Stimulated activated CD8-positive, alpha-beta memory T cell treated with anti-CD3 and anti-CD28 coated beads, Interleukin-12 subunit alpha, Interleukin-12 subunit beta, amount 100 ng/mL, for 4 hours (primary cell): ENCODE measurements at regions not wholly inside any gene's neighbourhood (a gene's known extent, or its start where the extent isn't known, plus 50 kb on each side); places are given as distances from the start of the nearest gene placed in this dataset.

Experiments used
- DNase-seq: peaks from one replicate; pipeline ENCODE4 v3.0.0-alpha.2; 2020; ENCODE audit warnings: low read depth

- no peak for DNase-seq
Measured at GRCh38 chr2:180735799-180736198, 244.6 kb upstream of the UBE2E3 start.

- no peak for DNase-seq
Measured at GRCh38 chr2:180734382-180734781, 246.0 kb upstream of the UBE2E3 start.

DNA sequence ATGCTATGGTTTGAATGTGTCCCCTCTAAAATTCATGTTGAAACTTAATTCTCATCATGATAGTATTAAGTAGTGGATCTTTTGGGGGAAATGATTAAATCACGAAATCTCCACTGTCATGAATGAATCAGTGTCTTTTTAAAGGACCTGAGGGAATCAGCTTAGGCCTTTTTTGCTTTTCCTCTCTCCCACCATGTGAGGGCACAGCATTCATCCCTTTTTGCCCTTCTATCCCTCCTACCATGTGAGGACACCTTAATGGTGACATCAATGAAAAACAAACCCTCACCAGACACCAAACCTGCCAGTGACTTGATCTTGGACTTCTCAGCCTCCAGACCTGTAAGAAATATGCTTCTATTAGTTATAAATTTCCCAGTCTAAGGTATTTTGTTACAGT is 247.1 kb upstream of the UBE2E3 start:
- no peak for DNase-seq

DNA sequence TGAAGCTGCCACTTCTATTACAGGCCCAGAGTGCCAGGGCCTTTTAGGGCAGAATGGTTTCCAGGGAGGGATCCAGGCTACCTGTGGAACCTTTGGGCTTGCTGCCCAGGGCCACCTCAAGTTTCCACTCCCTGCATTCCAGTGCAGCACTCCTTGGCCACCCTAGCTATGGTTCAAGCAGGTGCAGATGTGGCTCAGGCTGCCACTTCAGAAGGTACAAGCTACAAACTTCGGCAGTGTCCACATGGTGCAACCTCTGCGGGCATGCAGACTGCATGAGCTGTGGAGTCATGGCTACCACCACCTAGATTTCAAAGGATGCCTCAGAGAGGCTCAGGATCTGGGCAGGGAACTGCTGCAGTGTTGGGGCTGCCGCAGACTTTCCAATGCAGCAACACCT is 248.1 kb upstream of the UBE2E3 start:
- DNase-seq = no peak

DNA sequence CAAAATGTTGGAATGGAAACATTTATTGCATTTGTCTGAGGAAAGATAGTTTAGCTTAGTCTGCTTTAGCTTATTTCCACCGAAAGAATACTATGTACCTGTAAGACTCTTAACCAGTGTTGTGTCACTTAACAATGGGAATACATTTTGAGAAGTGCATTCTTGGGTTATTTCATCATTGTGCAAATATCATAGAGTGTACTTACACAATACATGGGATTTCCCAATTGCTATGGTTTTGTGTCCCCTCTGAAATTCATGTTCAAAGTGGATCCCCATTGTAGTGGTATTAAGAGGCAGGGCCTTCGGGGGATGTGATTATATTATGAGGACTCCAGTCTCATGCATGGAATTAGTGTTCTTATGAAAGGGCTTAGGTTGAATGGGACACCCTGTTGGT is 249.4 kb upstream of the UBE2E3 start:
- DNase-seq = no peak

GRCh38 chr2:180728928-180729559 is 251.4 kb upstream of the UBE2E3 start:
- DNase-seq = no peak

GRCh38 chr2:180723712-180724111 is 256.7 kb upstream of the UBE2E3 start:
- no peak for DNase-seq

DNA sequence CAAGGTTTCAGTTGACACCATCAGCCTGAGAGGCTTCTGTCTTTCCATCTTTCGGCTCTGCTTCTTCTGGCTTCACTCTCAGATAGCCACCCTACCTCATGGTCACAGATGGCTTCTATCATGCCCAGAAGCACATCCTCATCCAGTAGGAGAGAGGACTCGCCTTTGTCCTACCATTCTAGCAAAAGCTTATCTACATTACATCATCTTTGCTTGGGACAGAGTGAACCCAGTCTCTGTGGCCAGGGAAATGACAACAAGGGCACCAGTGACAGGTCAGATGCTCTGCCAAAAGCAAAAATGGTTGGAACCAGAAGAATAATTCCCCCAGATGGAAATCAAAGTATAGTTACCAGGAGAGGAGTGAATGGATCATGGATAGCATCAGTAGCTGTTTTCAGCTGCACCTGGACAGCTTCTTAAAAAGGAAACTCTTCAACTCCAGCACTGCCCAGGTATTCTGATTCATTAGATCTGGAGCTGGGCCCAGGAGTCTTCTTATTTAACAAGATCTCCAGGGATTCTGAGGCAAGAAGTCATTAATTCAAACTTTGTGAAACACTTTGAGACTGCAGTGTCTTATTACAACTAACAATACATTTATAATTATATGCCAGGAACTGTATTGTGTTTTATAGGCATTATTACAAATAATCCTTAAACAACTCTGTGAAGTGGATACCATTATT is 257.7 kb upstream of the UBE2E3 start:
- DNase-seq = no peak

DNA sequence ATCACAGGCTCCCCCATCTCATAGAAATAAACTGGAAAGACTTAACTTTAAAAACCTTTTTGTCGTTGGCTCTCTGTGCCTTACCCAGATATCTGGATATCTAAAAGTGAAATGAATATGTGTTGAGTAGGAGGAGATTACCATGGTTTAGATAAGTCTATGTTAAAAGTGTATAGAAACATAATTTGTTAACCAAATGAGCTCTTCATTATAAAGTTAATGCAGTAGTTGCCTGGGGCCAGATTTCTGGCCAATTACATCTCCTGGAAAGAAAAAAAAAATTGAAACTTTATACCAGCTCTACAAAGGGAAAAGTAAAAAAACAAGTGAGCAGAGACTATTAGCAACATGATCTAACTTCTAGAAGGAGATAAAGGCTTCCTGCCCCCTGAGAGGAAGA is 259.6 kb upstream of the UBE2E3 start:
- no peak for DNase-seq

- DNase-seq = no peak
Measured at GRCh38 chr2:180717588-180717987, 262.8 kb upstream of the UBE2E3 start.

DNA sequence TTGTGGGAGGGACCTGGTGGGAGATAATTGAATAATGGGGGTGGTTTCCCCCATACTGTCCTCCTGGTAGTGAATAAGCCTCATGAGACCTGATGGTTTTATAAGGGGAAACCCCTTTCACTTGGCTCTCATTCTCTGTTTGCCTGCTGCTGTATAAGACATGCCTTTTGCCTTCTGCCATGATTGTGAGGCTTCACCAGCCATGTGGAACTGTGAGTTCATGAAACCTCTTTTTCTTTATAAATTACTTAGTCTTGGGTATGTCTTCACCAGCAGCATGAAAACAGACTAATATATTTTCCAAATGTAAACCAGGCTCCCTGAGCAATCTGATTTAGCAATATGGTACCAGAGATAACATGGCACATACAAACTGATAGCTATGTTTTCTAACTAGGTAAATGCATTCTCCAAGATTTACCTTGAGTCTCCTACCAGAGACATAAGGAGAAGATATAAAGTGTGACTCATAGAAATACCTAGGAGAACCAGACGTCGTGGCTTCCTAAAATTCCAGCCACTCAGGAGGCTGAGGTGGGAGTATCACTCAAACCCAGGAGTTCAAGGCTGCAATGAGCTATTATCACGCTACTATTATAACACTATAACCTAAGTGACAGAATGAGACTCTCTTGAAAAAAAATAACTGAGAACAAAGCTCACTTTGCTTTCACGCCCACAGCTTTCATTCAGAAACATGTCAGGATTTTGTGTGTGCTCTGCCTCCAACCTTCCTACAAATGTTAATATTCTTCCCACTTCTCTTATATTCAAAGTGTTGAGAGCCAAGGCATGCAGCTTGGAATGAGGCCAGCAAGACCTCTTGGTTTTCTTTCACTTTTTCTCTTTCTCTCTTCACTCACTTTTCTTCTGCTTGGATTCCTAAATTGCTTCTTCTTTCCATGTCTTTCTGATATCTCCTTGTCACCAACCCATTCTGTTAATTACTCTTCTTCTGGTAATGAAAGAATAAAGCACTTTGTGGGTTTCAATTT is 263.9 kb upstream of the UBE2E3 start:
- no peak for DNase-seq

- DNase-seq = no peak
Measured at GRCh38 chr2:180715044-180715443, 265.4 kb upstream of the UBE2E3 start.

DNA sequence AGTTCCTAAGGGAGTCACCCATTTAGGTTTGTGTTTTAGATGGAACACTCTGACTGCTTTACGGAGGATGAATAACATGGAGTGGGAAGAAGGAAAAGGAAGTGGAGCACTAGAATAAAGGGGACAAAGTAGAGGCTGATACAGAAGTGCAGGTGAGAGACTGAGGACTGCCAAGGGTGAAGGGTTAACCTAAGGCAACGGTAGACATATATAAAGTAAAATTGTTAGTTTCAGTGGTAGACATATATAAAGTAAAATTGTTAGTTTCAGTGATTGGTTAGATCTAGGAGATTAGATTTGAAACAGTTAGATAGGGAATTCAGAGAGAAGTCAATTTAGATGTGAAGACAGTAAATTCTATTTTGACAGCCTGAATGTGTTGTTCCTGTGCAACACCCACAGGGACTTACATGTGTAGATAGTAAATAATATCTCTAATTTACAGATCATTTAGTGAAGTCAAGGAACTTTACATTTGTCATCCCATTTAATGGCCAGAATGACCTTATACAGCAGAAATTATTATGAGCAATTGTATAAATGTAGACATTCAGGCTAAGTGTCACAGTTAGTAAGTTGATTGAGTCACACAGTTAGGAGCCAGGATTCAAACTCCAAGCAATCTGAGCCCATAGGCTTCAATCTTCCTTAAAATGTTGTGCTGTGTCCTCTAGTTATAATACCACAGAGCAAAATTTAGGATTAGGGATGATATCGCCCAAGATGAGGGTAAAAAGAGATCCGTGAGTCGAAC is 270.8 kb upstream of the UBE2E3 start:
- no peak for DNase-seq

- no peak for DNase-seq
Measured at GRCh38 chr2:180707884-180708205, 272.6 kb upstream of the UBE2E3 start.

DNA sequence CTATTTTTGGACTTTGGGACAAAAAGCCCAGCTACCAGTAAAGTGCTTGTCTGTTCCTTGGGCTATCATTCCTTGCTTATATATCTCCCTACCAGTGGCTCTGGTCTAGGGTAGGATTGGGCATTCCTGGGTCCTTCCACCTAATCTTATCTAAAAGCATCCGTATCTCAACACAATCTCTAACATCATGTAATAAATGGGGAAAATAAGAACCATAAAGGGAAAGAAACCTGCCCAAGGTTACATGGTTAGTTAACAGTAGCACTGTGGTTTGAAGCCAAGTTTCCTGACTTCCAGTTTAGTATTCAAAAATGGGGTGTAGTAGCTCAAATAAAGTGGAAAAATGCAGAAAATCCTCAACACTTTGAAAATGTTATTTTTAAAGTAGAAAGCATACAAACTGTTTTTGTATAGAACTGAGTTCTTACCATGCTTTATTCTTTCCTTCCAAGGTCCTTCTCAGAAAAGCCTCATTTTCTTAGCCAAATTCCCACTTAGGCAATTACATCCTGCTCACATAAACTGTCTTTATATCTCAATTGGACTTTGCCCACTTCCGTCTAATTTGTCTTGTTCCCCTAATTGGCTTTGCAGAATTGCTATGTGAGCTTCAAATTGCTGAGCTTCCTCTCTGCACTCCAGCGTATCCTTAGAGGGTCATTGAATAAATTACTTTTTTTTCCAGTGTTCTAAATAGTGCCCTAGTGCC is 273.1 kb upstream of the UBE2E3 start:
- no peak for DNase-seq

DNA sequence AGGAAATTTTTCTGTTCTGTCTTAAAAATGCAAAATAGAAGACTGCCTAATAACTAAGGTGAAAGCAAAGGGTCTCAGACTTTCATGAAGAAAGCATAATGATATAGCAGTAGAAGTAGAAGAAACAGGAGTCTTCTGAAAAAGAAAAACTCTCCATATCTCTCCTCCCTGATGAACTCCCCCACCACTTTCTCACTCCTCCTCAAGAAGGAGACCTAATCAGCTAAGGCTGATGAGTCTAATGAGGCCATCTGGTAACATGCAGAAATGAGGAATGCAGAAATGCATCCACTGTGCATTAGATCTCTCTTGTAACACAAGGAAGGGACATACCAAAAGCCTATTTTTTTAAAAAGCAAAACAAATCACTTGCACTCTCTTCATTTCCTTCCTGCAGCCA is 273.7 kb upstream of the UBE2E3 start:
- DNase-seq = no peak

GRCh38 chr2:180705551-180705950 is 274.9 kb upstream of the UBE2E3 start:
- no peak for DNase-seq

DNA sequence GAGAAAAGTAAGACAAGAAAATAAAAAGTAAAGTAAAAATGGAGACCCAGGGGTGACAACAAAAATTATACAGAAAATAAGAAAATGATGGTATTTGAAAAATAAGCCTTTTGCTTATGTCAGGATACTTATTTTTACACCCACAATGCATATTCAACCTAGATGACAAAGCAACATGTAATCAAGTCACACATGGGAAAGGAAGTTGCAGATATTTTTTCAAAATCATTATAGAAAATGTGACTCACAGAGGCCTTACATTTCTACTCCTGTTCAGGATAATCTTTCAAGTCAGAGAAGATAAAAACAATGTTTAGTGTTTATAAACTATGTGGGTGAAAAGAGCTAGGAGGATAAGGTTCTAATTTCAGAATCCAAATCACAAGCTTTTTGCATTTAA is 275.3 kb upstream of the UBE2E3 start:
- no peak for DNase-seq

DNA sequence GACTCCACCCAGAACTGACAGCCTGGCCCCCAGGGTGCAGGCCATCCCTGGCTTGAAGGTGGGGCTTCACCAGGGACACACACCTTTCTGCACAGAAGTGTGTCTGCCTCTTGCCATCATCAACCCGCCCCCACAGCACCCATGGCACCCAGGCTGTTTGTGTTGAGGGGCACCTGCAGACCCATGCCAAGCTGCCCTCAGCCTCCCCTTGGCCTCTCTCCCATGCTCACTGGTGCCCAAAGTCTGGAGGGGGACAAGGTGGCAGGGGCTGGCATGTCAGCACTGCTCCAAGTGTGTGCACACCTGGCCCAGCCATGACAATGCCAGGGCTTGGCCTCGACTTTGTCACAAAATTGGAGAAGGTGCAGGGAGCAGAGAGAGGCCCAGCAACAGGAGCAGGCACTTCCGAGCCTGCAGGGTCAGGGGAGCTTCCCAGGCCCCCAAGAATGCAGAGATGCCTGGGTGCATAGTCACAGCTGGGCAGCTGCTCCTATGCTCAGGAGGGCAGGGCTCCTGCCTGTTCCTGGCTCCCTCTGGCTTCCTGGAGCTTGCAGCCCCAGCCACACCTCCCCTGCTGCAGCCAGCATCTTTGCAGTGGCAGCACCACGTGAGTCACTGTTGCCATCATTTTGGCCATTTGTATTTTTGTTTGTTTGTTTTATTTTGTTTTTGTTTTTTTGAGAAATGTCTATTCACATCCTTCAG is 280.6 kb upstream of the UBE2E3 start:
- no peak for DNase-seq

GRCh38 chr2:180698668-180699067 is 281.7 kb upstream of the UBE2E3 start:
- no peak for DNase-seq
